Activated T-cell treated with anti-CD3 and anti-CD28 coated beads, Interleukin-2, amount 50 U/mL, for 24 hours (primary cell): ENCODE measurements at regions not wholly inside any gene's neighbourhood (a gene's known extent, or its start where the extent isn't known, plus 50 kb on each side); places are given as distances from the start of the nearest gene placed in this dataset.
"Not testable (repeated sequence)": the region's sequence is repeated elsewhere in the genome, so short reads cannot be mapped to it uniquely, and the experiment has no call there.

Source experiments
- DNase-seq: peaks from one replicate; pipeline ENCODE4 v3.0.0-alpha.2; 2020
- H3K27ac Mint-ChIP-seq: 2 replicates; pipeline ENCODE4 v1.8.0; 2020; ENCODE audit warnings: mild to moderate bottlenecking, mixed read lengths
- H3K27me3 Mint-ChIP-seq: 2 replicates; pipeline ENCODE4 v1.8.0; 2020; ENCODE audit warnings: mixed read lengths
- H3K36me3 Mint-ChIP-seq: 2 replicates; pipeline ENCODE4 v1.8.0; 2020; ENCODE audit warnings: low read depth, mixed read lengths
- H3K4me1 Mint-ChIP-seq: 2 replicates; pipeline ENCODE4 v1.8.0; 2020; ENCODE audit warnings: low read depth, mixed read lengths
- H3K4me3 Mint-ChIP-seq: 2 replicates; pipeline ENCODE4 v1.8.0; 2020; ENCODE audit warnings: mild to moderate bottlenecking, moderate library complexity, mixed read lengths
- H3K9me3 Mint-ChIP-seq: 2 replicates; pipeline ENCODE4 v1.8.0; 2020; ENCODE audit warnings: mixed read lengths

DNA sequence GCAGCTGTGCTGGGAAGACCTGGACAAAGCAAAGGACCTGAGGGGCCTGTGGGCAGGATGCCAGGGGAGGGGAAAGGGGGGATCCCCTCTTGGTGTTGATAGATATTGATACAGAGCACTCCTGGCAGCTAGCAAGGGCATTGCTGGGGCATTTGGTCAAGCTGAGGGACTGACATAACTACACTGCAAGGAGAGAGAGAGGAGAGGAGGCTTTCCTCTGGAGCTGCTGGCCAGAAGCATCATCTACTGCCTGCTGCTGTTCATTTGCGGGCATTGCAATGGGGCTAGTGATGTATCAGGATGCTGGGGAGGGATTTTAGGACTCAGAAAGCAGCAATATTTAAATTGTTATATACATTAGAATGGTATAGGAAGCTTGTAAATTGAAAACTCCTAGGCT, 142.0 kb downstream of the ZNF648 start:
- Mint-ChIP-seq H3K27me3 (peaks cover 14% of the 10 kb centered on the region), H3K27ac (no peak overlapping the region), H3K4me1 (no peaks in the 10 kb centered on the region), H3K9me3 (no peaks in the 10 kb centered on the region), H3K4me3 (no peak overlapping the region), H3K36me3 (no peaks in the 10 kb centered on the region)
- DNase-seq: no peak

GRCh38 chr1:181918880-181919525, 142.5 kb downstream of the ZNF648 start:
- H3K36me3 Mint-ChIP-seq: no peaks in the 10 kb centered on the region
- H3K4me1 Mint-ChIP-seq: no peaks in the 10 kb centered on the region
- H3K9me3 Mint-ChIP-seq: no peaks in the 10 kb centered on the region
- H3K27ac Mint-ChIP-seq: no peak overlapping the region
- peaks cover 14% of the 10 kb centered on the region for H3K27me3 Mint-ChIP-seq
- DNase-seq: no peak
- H3K4me3 Mint-ChIP-seq: no peak overlapping the region

DNA sequence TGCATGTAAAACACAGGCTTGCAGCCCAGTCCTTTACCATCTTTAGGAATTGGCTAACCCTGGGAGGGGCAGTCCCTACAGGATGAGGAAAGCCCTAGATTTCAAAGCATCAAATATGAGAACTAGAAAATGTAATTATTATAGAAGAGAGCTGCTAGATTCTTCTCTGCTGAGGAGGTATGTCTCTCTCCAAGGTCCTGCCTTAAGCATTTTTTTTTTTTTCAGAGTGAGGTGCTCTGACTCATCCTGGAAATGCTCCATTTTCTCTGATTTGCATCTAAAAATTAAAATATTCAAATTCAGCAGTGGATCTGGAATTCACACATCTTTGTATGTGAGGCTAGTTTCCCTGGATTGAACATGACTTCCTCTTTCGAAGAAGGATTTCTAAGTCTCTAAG, 149.8 kb downstream of the ZNF648 start:
- H3K27me3 Mint-ChIP-seq: peaks cover 18% of the 10 kb centered on the region
- no peak overlapping the region for H3K27ac Mint-ChIP-seq
- no peaks in the 10 kb centered on the region for H3K36me3 Mint-ChIP-seq
- no peaks in the 10 kb centered on the region for H3K4me1 Mint-ChIP-seq
- H3K9me3 Mint-ChIP-seq: no peaks in the 10 kb centered on the region
- H3K4me3 Mint-ChIP-seq: no peak overlapping the region
- DNase-seq: no peak

DNA sequence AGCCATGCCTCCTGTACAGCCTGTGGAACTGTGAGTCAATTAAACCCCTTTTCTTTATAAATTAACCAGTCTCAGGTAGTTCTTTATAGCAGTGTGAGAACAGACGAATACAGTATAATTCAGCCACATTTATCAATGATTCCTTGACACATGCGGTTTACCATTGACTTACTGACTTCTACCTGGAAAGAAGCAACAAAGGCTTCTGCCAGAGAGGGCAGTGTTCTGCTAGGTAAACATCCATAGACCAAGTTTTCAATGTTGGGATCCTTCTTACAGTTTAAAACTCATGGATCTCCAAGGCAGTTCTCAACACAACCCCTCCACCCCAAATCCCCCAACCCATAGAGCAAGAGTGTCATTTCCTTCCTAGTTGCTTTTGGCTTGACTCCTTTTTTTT, 150.6 kb downstream of the ZNF648 start:
- Mint-ChIP-seq H3K4me3 (no peak overlapping the region), H3K27me3 (peaks cover 20% of the 10 kb centered on the region), H3K9me3 (no peaks in the 10 kb centered on the region)

GRCh38 chr1:181909010-181909409, 152.5 kb downstream of the ZNF648 start:
- H3K4me3 Mint-ChIP-seq: no peak overlapping the region
- H3K4me1 Mint-ChIP-seq: no peaks in the 10 kb centered on the region
- no peaks in the 10 kb centered on the region for H3K9me3 Mint-ChIP-seq
- no peaks in the 10 kb centered on the region for H3K36me3 Mint-ChIP-seq
- H3K27me3 Mint-ChIP-seq: peaks cover 24% of the 10 kb centered on the region
- no peak overlapping the region for H3K27ac Mint-ChIP-seq
- DNase-seq: no peak

More for the DNA sequence above, 150.6 kb downstream of the ZNF648 start:
- DNase-seq: no peak
- H3K27ac Mint-ChIP-seq: no peak overlapping the region
- no peaks in the 10 kb centered on the region for H3K4me1 Mint-ChIP-seq
- no peaks in the 10 kb centered on the region for H3K36me3 Mint-ChIP-seq

- DNase-seq: no peak
- no peaks in the 10 kb centered on the region for H3K4me1 Mint-ChIP-seq
- peaks cover 30% of the 10 kb centered on the region for H3K27me3 Mint-ChIP-seq
- no peaks in the 10 kb centered on the region for H3K9me3 Mint-ChIP-seq
- no peaks in the 10 kb centered on the region for H3K36me3 Mint-ChIP-seq
- no peak overlapping the region for H3K27ac Mint-ChIP-seq
- H3K4me3 Mint-ChIP-seq: no peak overlapping the region
These were observed 154.9 kb downstream of the ZNF648 start for GRCh38 chr1:181906631-181907030.

- H3K36me3 Mint-ChIP-seq: no peaks in the 10 kb centered on the region
- H3K4me3 Mint-ChIP-seq: no peak overlapping the region
- H3K4me1 Mint-ChIP-seq: no peaks in the 10 kb centered on the region
- no peak overlapping the region for H3K27ac Mint-ChIP-seq
- DNase-seq: no peak
- peaks cover 26% of the 10 kb centered on the region for H3K27me3 Mint-ChIP-seq
- no peaks in the 10 kb centered on the region for H3K9me3 Mint-ChIP-seq
These were observed 155.4 kb downstream of the ZNF648 start for GRCh38 chr1:181905944-181906597.

- H3K9me3 Mint-ChIP-seq: no peaks in the 10 kb centered on the region
- no peak overlapping the region for H3K4me3 Mint-ChIP-seq
- H3K27ac Mint-ChIP-seq: no peak overlapping the region
- no peak for DNase-seq
- H3K27me3 Mint-ChIP-seq: peaks cover 8% of the 10 kb centered on the region
- H3K4me1 Mint-ChIP-seq: no peaks in the 10 kb centered on the region
- no peaks in the 10 kb centered on the region for H3K36me3 Mint-ChIP-seq
These were observed 162.7 kb downstream of the ZNF648 start for GRCh38 chr1:181898773-181899172.

DNA sequence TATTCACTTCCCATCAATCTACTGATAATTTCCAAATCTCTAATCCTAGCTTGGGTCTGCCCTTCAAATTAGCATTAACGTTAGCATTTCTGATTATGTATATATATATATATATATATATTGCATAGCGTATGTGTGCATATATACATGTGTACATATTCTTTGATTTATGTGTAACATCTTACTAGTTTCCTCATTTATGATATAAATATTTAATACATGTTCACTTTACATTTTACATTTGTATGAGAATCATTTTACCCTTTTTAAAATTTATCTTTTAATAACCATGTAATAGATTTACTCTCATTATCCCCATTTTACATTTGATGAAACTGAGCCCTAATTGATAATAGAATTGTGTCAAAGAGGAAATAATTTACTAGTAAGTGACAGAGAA, 164.7 kb downstream of the ZNF648 start:
- Mint-ChIP-seq H3K9me3 (no peaks in the 10 kb centered on the region), H3K27me3 (peaks cover 2% of the 10 kb centered on the region), H3K4me1 (no peaks in the 10 kb centered on the region), H3K27ac (no peak overlapping the region), H3K4me3 (no peak overlapping the region), H3K36me3 (no peaks in the 10 kb centered on the region)
- no peak for DNase-seq

- no peak for DNase-seq
- Mint-ChIP-seq H3K27me3 (peaks cover 7% of the 10 kb centered on the region), H3K4me3 (no peak overlapping the region), H3K4me1 (no peaks in the 10 kb centered on the region), H3K36me3 (no peaks in the 10 kb centered on the region), H3K27ac (no peak overlapping the region), H3K9me3 (no peaks in the 10 kb centered on the region)
These were observed 167.1 kb downstream of the ZNF648 start for GRCh38 chr1:181894439-181894859.

- Mint-ChIP-seq H3K9me3 (no peaks in the 10 kb centered on the region), H3K4me3 (no peak overlapping the region), H3K4me1 (no peaks in the 10 kb centered on the region), H3K36me3 (no peaks in the 10 kb centered on the region), H3K27ac (no peak overlapping the region), H3K27me3 (peaks cover 7% of the 10 kb centered on the region)
- DNase-seq: no peak
These were observed 167.6 kb downstream of the ZNF648 start for GRCh38 chr1:181893937-181894336.

DNA sequence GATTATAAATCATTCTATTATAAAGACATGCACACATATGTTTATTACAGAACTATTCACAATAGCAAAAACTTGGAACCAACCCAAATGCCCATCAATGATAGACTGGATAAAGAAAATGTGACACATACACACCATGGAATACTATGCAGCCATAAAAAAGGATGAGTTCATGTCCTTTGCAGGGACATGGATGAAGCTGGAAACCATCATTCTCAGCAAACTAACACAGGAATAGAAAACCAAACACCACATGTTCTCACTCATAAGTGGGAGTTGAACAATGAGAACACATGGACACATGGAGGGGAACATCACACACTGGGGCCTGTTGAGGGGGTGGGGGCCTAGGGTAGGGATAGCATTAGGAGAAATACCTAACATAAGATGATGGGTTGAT, 168.4 kb downstream of the ZNF648 start:
- H3K9me3 Mint-ChIP-seq, H3K4me1 Mint-ChIP-seq, H3K36me3 Mint-ChIP-seq, DNase-seq, H3K27me3 Mint-ChIP-seq, H3K27ac Mint-ChIP-seq, H3K4me3 Mint-ChIP-seq: not testable (repeated sequence)

- H3K4me1 Mint-ChIP-seq: no peaks in the 10 kb centered on the region
- peaks cover 13% of the 10 kb centered on the region for H3K27me3 Mint-ChIP-seq
- H3K9me3 Mint-ChIP-seq: peaks cover 21% of the 10 kb centered on the region
- DNase-seq: no peak
- H3K27ac Mint-ChIP-seq: no peak overlapping the region
- no peaks in the 10 kb centered on the region for H3K36me3 Mint-ChIP-seq
- no peak overlapping the region for H3K4me3 Mint-ChIP-seq
These were observed 188.9 kb downstream of the ZNF648 start for GRCh38 chr1:181872562-181872961.

- no peaks in the 10 kb centered on the region for H3K9me3 Mint-ChIP-seq
- no peaks in the 10 kb centered on the region for H3K4me1 Mint-ChIP-seq
- H3K27me3 Mint-ChIP-seq: no peaks in the 10 kb centered on the region
- H3K36me3 Mint-ChIP-seq: no peaks in the 10 kb centered on the region
- H3K27ac Mint-ChIP-seq: no peak overlapping the region
- no peak overlapping the region for H3K4me3 Mint-ChIP-seq
- no peak for DNase-seq
These were observed 197.8 kb downstream of the ZNF648 start for GRCh38 chr1:181863736-181864135.

DNA sequence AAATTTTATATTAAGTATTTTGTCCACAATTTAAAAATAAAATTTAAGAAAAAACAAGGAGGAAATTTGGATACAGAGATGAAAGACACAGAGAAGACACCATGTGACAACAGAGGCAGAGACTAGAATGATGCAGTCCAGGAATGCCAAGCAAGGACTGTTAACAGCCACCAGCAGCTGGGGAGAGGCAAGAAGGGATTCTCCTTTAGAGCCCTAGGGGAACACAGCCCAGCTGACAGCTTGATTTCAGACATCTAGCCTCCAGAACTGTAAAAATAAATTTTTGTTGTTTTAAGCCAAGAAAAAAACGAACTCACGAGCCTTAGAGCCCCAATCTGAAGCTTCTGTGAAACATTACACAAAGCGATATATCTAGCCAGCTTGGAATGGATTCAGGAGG, 198.5 kb downstream of the ZNF648 start:
- Mint-ChIP-seq H3K4me3 (no peak overlapping the region), H3K27me3 (no peaks in the 10 kb centered on the region), H3K9me3 (no peaks in the 10 kb centered on the region), H3K36me3 (no peaks in the 10 kb centered on the region), H3K27ac (no peak overlapping the region), H3K4me1 (no peaks in the 10 kb centered on the region)
- DNase-seq: no peak
